ENCODE measurements at regions not wholly inside any gene's neighbourhood (a gene's known extent, or its start where the extent isn't known, plus 50 kb on each side); places are given as distances from the start of the nearest gene placed in this dataset.

GRCh38 chr10:121036431-121036830 is 185.3 kb downstream of the WDR11 start:
- Histone ChIP-seq H3K4me1 (ENCODE audit: control insufficient read depth in 1 of 2, insufficient read depth in 2 of 2, low read length in 2 of 2) (no peaks in the 10 kb centered on the region), H3K9me3 (ENCODE audit: control insufficient read depth in 1 of 2, insufficient read depth in 1 of 2, low read depth in 1 of 2, low read length in 2 of 2) (no peaks in the 10 kb centered on the region), H3K27me3 (ENCODE audit: insufficient read depth, low read length) (no peaks in the 10 kb centered on the region; the same call in 1 of the 2 replicates), H3K4me3 (replicated peaks in 1 of 2; ENCODE audit: low read depth in 1 of 2, low read length in 2 of 2) (no peak overlapping the region), H3K79me2 (ENCODE audit: insufficient read depth, low read length) (no peaks in the 10 kb centered on the region), H3K9me2 (ENCODE audit: insufficient read depth) (no peaks in the 10 kb centered on the region), H2AFZ (ENCODE audit: low read depth, low read length, poor library complexity, severe bottlenecking) (no peak overlapping the region), H4K20me1 (ENCODE audit: insufficient read depth) (no peaks in the 10 kb centered on the region), H3K9ac (ENCODE audit: low read length) (no peak overlapping the region), H3K27ac (ENCODE audit: low read depth, low read length) (no peak overlapping the region), H3K4me2 (ENCODE audit: low read length) (no peak overlapping the region), H3K36me3 (ENCODE audit: control insufficient read depth in 1 of 2, insufficient read depth in 2 of 2, low read length in 2 of 2) (no peaks in the 10 kb centered on the region)
- intact Hi-C loops (cut with micrococcal nuclease), result no loop called here
- ChIA-PET POLR2A (no interaction called here), RAD21 (ENCODE audit: low non-redundant PET in 1 of 2, low total read pairs in 2 of 2, uncharacterized antibody in 2 of 2, unreplicated experiment in 2 of 2) (no interaction called here), CTCF (interaction anchor here (1.7 kb wide), 1 partner anchor 88 kb away, joined by 5 read pairs; no protein-coding TSS in a partner anchor)
- no TSS peak for BruUV-seq (replicated peaks)
- DNase-seq (ENCODE audit: low read depth, low spot score) (no peak), ATAC-seq (no peak)
- TF ChIP-seq EZH2 (IDR thresholded peaks at IDR 0.05) (no peak), ZFX (IDR thresholded peaks at IDR 0.05) (no peak), ZNF274 (IDR thresholded peaks at IDR 0.05; ENCODE audit: low read depth, low read length) (no peak), CBX3 (IDR thresholded peaks at IDR 0.05; ENCODE audit: low read depth) (no peak), ZBTB33 (IDR thresholded peaks at IDR 0.05; ENCODE audit: extremely low read depth, insufficient replicate concordance, low read length) (no peak), REST (IDR thresholded peaks at IDR 0.05; ENCODE audit: low read depth) (no peak), SRF (IDR thresholded peaks at IDR 0.05; ENCODE audit: low read depth) (no peak), CEBPB (IDR thresholded peaks at IDR 0.05; ENCODE audit: low read depth) (no peak), SIN3A (IDR thresholded peaks at IDR 0.05; ENCODE audit: low read depth) (no peak), TCF7L2 (IDR thresholded peaks at IDR 0.05; ENCODE audit: borderline replicate concordance, extremely low read depth, insufficient read depth, insufficient read length) (no peak), EZH2phosphoT487 (IDR thresholded peaks at IDR 0.05; ENCODE audit: borderline replicate concordance) (no peak), ELF1 (IDR thresholded peaks at IDR 0.05; ENCODE audit: borderline replicate concordance, low read depth) (no peak), FOSL1 (IDR thresholded peaks at IDR 0.05; ENCODE audit: low read depth) (no peak), YY1 (IDR thresholded peaks at IDR 0.05; ENCODE audit: extremely low read depth, insufficient replicate concordance, low read depth, low read length) (no peak), SP1 (IDR thresholded peaks at IDR 0.05; ENCODE audit: low read depth) (no peak)
- TF ChIP-seq, protein P1, sequence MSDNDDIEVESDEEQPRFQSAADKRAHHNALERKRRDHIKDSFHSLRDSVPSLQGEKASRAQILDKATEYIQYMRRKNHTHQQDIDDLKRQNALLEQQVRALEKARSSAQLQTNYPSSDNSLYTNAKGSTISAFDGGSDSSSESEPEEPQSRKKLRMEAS (IDR thresholded peaks at IDR 0.05), result no peak
- TF ChIP-seq, protein P2, sequence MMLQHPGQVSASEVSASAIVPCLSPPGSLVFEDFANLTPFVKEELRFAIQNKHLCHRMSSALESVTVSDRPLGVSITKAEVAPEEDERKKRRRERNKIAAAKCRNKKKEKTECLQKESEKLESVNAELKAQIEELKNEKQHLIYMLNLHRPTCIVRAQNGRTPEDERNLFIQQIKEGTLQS (IDR thresholded peaks at IDR 0.05), result no peak
